HG03097 (cell line): ENCODE measurements at regions not wholly inside any gene's neighbourhood (a gene's known extent, or its start where the extent isn't known, plus 50 kb on each side); places are given as distances from the start of the nearest gene placed in this dataset.

ENCODE experiments used
- ATAC-seq: cut with Tn5 transposase; IDR thresholded peaks from one replicate; pipeline ENCODE4 v1.9.1; 2021; ENCODE audit not compliant: unreplicated experiment, low FRiP score

DNA sequence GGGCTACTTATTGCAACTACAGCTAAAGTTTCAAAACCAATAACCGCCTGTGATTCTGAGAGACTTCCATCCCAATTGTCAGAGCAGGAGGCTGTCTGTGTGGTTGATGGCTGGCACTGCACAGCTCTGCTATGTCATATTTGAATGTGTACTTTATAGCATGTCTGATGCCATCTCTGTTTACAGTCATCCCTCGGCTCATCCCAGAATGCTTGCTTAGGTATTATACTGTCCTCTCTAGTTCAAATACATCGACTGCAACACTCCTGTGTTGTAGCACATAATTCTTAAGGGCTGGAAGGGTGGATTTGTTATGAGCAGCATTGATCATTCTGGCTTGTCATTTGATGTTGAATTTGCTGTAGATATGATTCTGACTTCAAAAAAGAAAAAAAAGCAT, 1617.5 kb upstream of the TENM3 start:
- ATAC-seq: no peak

DNA sequence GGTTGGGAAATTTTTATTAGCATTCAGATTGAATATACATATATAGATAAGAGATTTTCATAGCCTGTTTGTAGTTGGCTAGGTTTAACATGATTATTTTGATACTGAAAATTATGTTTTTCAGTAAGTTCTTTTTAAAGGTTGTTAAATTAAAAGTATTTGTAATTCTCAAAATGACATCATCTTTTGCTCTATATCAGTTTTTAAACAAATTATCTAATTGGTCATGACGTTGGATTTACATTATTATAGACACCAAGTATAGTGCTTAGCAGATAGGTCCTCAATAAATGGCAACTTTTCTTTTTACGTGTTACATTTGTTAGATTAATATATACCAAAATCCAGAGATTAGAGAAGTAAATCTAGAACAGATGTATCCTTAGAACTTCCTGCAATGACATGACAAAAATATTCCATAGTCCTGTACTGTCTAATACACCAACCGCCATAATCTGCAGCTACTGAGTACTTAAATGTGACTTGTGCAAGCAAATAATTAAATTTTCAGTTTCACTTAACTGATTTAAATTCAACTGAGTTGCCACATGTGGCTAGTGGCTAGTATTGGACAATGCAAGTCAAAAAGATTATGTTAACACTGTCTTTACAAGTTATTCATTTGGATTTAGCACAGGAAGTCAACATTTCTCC, 1613.1 kb upstream of the TENM3 start:
- ATAC-seq: no peak

DNA sequence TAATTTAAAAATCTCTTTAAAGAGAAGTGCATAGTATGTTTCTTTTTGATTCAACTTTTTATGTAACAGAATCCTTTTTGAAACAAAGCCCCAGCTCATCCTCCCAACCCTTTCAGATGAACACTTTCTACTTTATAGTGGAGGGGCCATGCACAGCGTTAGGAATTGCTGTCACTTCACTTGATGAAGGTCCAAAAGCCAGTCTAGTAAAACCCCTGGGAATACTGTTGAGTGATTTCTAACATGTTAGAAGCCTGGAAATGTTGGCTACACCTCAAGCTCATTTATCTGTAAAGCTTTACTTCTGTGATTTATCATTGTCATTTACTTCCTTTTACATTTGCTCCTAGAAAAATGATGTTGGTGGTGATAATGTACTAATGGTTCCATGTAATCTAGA, 1608.9 kb upstream of the TENM3 start:
- ATAC-seq: no peak

DNA sequence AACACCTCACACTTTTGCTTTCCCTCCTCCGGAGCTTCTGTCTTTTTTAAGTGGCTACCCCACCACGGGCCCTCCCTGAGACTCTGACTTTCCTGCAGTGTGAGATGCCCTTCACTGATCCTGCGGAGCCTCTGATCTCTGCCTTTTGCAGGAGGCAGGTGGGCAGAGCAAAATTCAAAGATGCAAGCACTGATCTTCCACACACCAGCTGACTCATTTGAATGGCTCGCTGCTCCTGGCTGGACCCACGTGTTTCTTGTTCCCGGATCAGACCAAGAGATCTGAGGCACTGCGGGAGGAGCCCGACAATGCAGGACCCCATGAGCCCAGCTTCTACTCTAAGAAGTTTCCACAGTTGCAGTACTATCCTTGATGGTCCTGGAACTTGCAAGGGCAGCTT, 1607.9 kb upstream of the TENM3 start:
- no peak for ATAC-seq

DNA sequence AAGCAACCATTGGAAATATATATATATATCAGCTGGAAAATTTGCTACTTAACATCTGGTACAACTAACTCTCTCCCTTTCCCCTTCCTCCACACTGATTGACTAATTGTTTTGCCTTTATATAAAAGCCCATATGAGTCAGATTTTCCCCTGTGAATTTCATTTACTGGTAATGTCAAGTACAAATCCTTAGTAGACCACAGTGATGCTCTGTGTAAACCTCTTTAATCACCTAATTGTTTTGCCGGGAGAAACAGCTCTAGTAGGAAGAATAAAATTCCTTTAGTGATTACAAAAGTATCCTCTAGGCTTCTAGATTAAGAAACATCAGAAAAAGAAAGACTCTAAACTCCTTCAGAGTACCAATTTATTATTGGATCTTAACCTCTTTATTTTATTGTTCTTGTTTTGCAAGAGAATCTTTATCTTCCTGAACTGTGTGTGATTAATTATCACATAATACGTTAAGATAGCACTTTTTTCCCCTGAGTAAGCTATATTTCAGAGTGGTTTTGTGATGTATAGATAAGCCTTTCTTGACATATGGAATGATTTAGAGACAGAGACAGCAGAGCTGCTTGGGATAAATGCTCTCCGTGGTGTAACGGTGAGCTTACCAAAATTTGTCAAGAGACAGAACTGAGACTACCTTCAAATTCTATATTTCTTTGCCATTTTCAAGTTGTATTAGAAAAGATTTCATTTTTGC, 1606.4 kb upstream of the TENM3 start:
- no peak for ATAC-seq

DNA sequence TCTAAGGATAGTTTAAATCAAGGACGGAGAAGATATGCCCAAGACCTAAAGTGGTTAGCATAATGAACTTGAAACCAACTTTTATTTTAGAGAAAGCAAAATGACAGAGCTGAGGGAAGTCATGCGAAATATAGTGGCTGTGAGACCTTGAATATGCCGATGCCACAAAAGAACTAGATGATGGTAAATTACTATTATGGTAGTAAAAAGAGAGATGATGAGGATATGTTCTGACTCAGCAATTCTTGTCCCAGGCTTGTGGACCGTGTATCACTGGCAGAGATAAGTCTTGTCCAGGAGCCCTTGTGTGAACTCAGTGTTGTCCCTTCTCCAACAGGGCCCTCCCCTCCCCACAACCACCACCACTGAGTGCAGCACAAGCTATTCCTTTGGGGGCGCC, 1605.6 kb upstream of the TENM3 start:
- ATAC-seq: no peak

DNA sequence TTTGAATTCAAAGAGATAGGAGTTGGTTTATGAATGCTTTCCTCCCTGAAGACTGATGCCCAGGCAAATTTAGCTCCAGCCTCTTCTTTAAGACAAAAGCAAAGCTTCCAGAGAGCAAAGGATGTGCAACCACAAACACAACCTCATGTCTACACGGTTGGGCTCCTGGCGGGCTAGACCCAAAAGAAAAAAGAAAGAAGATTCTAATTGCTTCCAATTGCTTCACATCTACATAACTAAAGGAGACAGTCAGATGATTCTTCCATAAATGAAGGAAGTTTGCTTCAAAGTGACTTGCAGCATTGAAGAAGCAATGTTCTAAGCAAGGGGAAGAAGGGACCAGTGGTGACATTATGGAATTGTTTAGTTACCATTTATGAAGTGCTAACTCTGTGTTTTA, 1603.0 kb upstream of the TENM3 start:
- no peak for ATAC-seq

DNA sequence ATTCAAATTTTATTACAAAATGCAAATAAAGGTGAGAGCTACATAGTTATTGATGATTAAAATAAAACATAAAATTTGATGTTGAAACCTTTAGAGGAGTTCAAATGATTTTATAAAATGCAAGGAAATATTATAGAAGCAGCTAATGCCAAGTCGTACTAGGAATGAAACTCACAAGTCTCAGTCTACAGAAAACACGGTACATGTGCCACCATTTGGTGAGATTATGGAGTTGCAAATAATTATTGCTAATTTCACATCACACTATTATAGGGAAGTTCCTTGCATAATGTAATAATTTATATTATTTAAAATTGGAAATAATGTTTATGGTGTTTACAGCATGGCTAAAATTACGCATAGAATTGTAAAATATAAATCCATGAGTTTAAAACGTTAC, 1601.7 kb upstream of the TENM3 start:
- no peak for ATAC-seq

DNA sequence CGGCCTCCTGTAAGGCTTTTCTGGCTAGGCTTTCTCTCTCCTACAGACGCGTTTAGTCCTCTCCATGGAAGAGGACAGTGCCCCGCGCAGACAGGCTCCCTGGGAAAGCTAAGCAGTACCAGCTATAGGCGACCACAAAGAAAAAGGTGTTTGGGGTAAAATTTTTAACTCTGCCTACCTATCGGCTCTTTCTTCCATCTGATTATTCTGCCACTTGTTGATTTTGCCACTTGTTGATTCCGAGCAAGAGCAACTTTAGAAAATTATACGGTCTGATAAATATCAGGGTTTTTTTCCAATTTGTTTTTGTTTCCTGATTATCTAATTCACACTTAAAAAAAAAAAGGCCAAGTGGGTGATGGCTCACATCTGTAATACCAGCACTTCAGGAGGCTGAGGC, 1600.5 kb upstream of the TENM3 start:
- ATAC-seq: no peak

DNA sequence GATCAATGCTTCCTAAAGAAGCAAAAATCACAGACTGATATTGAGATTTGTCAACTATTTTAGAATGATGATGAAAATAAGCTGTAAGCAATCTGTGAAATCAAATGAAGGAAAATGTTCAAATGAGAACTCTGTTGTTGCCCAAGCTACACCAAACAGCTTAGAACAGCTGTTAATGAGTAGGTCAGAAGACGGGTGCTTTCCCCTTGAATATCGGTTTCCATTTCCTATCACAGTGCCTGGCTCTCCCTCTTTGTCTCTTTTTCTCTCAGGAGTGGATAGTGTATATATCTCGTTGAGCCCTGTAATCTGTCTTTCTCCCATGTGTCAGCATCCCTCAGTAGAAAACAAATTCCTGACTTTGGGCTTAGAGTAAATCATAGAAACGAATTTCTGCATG, 1592.9 kb upstream of the TENM3 start:
- ATAC-seq: no peak

DNA sequence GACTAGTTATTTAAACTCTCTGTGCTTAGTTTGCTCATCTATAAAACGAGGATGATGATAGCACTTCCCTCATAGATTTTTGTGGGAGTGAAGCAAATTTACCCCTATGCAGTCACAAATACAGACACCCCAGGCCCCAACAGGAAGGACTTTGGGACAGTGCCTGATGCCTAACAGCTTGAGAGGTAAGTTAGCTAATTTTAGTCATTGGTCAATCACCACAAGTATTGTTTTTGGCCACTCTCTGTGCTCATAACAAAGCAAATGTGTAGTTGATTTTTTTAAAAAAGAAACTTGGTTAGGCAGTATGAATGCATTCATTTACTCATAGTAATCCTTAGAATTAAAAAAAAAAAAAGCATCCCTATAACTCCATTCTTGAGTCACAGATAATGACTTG, 1590.7 kb upstream of the TENM3 start:
- ATAC-seq: no peak

DNA sequence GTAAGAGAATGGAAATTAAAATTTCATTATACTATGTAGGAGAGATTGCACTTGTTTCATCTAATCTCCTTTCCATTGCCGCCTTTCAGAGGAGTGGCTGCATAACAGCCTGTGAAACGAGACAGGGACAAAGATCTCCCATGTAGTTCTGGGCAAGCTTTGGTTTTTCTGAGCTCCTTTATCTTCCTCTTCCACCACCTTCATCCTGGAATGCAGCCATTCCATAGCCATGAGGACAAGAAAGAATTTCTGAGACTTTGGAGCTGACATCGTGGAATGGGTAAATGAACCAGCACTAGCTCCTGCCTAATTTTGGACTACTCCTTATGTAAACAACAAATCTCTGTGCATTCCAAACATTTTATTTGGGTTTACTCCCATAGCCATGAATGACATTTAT, 1587.3 kb upstream of the TENM3 start:
- no peak for ATAC-seq

DNA sequence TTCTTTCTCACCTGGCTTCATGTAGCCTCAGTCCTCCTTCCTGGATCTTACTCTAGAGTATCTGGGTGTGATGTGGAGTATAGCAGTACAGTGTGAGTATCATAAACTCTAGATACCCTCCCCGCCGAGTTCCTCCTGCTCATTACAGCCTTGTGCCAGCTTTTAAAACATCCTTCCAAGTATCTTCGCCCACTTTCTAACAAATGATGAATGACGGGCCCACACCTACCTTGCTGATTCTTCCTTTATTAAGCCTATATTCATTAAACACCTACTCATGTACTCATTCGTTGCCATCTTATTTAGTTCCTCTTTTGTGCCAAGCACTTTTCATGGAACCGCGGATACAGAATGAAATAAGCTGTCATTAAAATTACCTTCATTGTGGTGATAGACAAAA, 1585.3 kb upstream of the TENM3 start:
- no peak for ATAC-seq

DNA sequence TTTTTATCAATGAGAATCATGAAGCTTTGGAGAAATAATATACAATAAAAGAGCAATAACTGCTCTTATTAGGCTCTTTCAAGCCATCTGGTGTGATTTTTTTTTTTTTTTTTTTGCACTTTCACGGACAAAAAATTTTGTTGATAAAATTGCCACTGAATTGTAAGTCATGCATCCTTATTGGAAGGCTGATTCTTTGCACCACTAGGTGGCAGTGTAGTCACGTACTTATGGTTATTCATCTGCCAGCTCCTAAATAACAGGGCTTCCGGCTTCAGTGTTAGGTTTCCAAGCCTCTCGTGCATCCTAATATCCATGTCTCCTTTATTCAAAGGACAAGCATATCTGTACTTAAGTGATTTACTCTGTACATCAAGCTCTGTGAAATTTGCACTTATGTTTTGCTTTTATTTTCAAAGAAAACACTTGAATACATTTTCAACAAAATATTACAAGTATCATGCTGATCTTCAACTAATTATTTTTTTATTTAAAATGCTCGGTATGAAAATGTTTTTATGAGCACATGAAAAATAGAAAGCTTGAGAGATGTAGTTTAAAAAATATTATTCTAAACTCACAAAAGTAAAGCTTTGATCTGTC, 1578.3 kb upstream of the TENM3 start:
- peak; percentile 86 for ATAC-seq

DNA sequence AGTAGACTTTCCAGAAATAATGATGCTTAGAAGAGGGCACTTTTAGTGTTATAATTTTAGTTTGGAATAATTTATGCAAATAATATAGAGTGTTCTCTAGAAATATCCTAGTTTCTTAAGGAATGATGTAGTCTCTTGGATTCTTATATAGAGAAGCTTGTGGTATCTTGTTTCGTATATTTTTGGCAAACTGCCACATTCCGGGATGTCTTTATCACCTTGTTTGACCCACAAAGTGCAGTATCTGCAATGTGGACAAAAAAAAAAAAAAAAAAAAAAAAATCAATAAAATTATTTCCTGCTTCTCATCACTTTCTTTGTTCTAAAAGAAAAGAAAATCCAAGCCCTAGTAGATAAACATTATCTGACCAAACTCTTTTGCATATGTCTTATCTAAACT, 1577.7 kb upstream of the TENM3 start:
- ATAC-seq: no peak

DNA sequence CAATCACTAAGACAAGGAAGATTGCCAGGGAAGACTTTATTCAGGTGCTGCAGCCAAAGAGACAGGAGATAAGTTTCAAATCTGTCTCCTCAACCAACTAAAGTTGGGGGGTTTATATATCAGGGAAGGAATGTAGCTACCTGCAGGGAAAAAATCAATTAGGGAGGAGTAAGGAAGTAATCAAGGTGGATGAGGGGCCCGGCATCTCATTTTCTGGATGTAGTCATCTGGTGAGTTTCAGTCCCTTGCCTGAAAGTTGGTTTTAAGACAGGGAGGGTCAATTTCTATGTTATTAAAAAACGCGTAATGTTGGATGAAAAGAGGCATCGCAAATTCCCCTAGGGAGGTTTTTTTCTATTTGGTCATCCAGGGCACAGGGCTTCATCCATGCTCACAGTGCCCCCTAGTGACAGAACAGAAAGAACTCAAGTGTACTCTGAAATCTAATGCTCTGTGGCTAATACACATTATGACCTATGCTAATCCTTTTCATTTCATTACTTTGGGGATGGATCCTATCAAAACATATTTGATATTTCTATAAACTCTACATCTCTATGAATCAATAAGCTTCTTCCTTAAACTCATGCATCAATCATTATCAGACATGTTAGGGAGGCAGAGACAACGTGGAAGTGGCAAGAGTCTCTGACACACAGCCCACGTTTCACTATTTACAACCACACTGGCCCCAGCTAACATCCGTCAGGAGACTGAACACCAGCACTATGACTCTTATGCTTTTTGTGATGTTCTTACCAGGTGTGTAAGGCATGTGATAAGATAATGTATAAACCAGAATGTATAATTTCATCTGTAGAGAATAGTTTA, 1577.0 kb upstream of the TENM3 start:
- peak; percentile 82 for ATAC-seq

DNA sequence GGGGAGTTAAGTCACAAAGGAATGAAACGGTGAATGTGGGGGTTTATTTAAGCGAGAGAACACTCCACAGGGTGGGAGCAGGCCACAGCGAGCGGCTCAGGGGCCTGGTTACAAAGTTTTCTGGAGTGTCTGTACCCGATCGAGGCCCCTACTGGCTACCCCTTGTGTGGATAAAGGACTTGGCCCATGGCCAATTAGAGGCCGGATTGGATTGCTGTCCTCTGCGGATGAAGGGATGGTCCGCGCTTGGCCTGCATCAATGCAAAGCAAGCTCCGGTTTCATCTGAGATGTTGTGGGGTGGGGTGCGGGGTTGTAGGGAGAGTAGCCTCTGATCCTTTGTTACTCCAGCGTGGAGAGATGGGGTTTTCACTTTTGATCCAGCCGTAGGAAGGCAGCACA, 1574.5 kb upstream of the TENM3 start:
- no peak for ATAC-seq

DNA sequence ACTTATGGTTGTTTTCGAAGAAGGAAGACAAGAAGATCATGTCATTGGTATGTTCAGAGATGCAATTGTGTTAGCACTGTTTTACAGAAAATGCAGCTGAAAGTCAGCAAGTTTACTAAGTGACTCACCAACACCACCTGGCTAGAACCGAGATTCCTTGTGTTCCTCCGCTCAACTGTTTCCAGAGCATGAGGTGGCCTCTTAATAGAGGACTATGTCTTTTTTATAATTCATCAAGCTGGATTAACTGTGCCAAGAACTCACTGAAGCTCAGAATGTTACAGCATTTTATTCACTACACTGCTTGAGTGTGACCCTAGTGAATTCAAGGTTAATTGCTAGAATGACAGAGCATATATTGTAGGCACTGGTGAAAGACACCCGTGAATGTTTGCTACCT, 1573.5 kb upstream of the TENM3 start:
- no peak for ATAC-seq

DNA sequence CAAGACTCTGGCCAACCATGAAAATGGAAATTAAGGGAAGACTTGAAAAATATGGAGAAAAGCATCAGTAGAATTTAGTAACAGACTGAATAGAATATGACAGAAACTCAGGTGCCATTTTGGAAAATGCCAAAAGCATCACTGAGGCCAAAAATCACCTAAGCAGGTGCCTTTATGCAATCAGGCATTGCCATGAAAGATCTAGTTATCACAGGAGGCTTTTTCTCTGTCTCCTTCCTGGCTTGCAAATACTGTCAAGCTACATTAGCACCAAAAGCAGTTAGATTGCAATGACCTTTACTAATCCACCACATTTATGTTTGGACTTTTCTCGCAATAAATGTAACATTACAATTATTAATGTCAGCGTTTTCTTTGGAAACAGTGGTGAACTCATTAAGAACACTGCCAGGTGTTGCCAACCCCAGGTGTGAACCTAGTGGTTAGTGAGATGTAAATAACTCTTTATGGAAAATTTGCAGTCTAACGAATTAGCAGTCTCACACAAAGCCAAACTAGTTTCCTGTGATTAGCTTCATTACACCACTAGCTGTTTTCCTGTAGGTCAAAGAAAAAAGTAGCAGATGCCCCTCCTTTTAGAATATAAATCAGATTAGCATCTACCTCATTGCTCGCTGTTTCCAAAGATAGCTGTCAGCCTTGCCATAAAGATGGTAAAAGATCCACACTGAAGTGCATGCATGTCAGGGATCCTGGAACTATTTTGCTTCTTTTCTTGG, 1568.4 kb upstream of the TENM3 start:
- ATAC-seq: no peak

DNA sequence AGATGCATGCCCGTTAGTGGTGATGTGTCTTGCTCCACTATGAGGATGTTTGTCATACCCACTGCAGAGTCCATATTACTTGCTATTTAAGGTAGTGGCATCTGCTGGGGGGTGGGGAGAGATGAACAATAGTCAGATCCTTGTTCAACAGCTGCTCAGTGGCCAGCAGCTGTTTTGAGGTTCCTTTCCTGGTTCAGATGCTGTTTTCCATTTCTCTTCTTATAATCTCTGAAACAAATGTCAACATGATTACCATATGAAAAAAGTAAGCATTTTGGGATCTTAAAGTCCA, 1567.9 kb upstream of the TENM3 start:
- ATAC-seq: no peak

DNA sequence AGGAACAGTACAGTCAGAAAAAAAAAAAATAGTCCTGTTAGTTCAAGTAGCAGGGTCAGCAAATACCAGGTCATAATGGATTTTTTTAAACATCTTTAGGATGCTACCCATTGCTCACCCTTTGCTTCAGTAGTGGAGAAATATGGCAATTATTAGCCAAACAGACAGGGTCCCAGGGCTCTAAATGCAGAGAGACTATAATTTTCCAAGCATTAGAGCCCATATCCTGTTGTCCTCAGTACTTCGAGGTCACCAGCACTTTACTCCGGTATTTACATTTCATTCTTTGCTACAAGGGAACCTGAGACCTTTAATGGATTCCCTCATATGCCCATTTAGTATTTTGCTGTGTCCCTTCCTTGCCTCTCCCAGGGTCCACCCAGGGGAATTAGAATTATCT, 1562.9 kb upstream of the TENM3 start:
- ATAC-seq: no peak
